ENCODE measurements at regions not wholly inside any gene's neighbourhood (a gene's known extent, or its start where the extent isn't known, plus 50 kb on each side); places are given as distances from the start of the nearest gene placed in this dataset.

GRCh38 chr6:164336455-164336854, 921.9 kb downstream of the QKI start:
- TF ChIP-seq POLR2AphosphoS5 (IDR thresholded peaks at IDR 0.05) = no peak
- no peak for TF ChIP-seq CTCF (IDR thresholded peaks at IDR 0.05)
- no peak for TF ChIP-seq POLR2A (IDR thresholded peaks at IDR 0.05)
